ENCODE measurements at regions not wholly inside any gene's neighbourhood (a gene's known extent, or its start where the extent isn't known, plus 50 kb on each side); places are given as distances from the start of the nearest gene placed in this dataset.
"Not testable (repeated sequence)": the region's sequence is repeated elsewhere in the genome, so short reads cannot be mapped to it uniquely, and the experiment has no call there.

DNA sequence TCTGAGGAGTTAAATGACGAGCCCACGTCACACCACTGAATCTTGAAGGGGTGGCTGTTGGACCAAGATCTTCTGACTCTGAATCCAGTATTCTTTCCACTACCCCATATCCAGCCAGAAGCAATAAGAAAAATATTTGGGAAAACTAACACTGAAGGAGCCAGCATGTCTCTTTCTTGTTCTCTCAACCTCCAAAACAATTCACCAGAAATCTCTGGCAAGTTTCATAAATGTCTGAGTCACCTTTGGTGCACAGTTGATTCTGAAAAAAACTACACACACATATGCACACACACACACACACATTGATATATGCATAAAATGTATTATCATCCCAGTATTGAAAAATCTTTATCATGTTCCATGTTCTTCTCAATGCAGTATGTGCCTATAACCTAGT is 104.3 kb upstream of the BLID start:
- DNase-seq, result no peak

DNA sequence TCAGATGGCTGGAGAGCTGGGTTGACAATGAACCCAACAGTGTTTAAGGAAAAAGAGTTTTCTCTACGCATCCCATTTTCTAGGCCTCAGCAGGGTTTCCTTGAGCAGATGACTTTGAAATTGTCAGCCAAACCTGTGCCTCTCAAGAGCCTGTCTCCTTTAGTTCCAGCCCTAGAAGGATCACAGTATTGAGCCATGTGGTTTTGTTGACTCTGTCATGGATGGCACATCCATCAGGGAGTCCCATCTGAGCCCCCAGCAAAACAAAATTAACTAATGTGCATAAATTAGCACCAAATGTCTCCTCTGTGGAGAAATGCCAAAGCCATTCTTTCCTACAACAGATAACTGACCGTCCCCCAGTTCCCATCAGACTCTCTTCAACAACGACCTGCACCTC is 103.8 kb upstream of the BLID start:
- DNase-seq, result no peak

DNA sequence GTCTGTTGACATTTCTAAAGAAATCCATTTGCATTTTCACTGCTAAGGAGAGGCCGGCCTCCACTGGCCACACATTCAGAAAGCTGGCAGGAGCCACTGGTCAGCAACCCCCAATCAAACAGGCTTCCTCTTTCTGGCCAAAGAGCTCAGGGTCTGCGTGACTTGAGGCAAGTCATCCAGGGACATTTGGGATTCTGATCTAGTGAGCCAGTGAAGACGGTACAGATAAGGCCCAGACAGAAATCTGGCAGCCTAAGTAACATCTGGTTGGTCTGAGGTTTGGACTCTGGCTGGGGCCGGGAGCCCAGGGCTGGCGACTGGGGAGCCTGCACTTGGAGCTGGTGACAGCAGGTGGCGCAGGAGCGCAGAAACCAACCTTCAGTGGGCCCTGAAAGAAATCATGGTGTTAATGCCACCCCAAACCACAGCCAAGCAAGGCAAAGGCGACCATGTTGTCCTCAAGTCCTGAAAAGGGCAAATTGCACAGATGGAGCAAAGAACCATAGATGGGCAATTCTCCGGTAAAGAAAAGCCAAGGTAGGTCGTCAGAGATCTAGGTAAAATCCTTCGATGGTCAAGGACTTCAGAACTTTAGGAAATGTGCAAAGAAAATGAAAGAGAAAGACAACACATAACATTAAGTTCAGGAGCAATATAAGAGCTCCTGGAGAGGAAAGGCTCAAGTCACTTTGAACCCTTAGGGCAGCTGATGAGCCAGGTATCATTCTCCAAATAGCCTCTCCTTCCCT is 99.4 kb upstream of the BLID start:
- peak; percentile 52 for DNase-seq

DNA sequence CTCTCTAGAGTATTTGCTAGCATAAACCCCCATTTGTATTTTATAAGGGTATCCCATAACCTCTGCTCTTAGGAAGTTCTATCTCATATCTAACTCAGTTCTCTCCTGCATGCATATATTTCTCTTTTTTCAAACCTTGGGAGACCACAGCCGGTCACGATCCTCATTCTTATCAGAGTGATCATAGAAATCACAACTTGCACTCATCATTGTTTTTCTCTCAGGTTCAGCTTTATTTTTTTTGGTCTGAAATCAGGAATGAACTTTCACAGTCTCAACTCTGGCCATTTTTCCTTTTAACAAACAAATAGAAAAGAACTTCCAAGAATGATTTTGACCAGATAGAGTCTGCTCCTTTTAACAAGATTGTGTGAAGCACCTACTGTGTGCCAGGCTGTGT is 98.6 kb upstream of the BLID start:
- no peak for DNase-seq

DNA sequence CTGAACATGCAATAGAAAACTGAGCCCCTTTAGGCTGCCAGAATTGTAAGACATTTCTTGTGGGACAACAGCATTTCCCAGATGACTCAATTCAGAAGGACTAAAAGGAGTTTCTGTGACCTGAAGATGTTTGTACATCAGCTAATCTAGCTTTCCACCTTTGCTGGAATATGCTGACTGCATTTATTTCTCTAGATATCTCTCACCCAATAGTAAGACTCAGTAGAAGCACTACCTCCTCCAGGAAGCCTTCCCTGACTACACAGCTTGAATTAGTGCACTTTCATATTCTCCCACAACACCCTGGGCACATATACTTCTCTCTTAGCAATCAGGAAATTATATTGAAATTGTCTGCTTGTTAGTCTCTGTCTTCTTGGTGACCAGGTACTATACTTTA is 98.1 kb upstream of the BLID start:
- DNase-seq, result no peak

DNA sequence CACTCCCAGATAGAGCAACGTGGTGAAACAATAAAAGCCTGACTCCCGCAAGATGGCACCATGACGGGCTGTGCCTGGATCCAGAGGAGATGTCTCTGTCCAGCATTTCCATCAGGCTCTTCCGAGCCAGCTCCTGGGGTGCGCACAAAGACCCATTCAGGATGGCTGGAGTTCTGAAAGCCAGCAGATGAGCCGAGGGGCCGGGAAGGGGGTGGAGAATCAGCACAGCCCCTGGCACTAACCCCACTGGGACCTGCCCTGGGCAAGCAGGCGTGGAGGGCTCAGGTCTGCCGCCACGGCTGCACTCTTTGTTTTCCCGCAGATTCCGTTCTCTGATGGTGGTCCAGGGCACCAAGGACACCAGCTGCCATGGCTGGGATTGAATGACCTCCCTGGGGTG is 97.2 kb upstream of the BLID start:
- DNase-seq, result no peak

DNA sequence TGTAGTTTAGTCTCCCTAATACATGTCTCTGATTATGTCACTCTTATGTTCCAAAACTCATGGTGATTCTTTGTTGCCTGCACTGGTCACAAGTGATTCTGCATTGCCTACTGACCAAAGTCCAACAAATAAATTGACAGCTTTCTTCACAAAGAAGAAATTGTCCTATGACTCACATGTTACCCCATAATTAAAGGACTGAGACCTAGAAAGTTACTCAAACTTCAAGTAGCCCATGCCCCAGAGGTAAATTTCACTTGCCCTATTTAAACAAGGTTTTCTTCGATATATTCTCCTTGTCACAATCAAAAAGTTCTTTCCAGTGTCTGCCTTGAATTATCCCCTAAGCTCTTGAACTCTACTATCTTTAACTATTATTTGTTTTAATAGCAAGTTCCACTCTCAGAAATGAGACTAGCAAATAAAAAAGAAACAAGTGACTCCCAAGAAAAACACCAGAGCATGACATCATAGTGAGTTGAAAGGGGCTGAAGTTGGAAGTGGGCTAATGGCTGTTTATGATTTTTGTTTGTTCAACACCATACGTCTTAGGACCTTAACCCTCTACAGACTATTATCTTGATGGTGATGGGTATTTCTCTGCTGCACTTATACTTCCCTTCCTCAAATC is 94.5 kb upstream of the BLID start:
- no peak for DNase-seq

DNA sequence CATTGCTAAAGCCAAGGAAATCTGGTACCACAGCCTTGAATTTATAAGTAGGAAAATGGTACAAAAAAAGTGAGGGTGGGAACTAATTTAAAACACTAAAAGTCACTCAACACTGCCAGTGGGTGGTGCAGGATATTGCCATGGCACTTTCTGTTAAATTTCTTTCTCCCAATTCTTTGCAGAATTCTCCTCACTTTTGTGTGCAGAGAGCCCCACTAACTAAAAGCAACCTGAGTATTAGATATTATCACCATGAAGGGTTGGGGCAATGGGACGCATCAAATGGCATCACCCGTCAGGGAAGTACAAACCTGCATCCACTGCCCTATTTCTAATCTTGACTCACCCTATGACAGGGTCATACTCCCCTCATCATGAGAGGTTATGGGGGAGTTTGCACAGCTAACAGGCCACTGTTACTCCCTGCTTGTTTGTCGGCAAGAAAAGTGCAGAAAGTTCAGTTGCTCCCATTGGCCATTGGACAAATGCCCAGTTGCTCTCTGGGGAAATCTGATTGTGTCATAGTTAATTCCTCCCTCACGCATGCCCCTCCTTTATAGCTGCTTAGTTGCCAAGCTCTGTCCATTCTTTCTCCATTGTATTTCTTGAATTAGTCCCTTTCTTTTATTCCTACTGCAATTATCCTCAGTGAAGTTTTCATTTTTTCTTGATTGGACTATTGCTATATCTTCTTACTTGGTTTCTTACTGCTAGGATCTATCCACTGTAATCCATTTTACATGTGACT is 93.8 kb upstream of the BLID start:
- no peak for DNase-seq

DNA sequence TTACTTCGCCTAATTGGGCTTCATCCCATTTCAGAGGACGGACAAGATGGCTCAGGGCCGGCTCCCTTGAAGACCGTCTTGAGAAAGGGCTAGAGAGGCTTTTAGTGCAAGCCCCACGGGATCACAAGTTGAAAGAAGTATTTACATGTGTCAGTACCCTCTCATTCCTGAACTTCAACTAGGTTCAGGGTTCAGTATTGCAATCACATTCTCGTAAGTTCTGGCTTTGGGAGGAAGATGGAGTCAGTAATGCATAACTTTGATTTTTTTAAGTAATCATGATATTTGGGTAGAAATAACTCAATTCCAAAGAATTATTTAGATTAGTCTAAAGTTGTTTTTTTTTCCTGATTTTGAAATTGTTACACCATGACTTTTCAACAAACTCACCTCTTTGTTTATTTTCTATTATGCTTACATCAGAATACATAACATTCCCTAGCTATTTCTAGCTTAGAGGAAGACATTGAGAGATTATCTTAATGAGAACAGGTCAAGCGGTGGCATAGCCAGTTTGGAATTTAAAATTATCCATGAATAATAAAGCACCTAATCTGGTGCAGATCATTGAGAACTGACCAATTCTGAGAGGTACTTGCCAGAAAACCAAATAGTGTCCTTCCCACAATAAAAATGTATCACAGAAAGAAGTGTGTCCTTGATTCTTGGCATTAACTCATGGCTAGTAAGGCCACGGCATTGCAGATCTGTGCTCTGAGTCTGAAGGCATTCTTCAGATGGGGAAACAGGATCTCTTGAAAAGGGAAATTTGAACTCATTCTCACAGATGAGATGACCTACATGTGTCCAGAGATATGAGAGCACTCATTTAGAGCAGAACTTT is 92.1 kb upstream of the BLID start:
- no peak for DNase-seq

DNA sequence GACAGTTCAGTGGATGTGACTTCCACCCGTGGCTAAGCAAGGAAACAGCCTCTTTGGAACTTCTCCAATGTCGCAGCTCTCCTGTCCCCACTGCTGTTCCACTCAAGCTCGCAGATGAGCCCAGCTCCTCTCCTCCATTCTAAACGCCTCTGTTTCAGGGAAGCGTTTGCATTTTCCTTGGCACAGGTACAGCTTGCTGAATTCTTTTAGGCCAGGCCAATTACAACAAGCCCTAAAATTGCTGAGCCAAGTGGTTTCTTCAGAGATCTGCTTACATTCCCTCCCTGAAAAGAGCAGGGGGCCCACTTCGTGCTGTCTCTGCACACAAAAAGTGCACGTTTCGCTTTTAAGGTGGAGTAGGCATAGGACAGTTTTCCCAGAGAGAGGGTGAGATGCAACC is 91.5 kb upstream of the BLID start:
- no peak for DNase-seq

DNA sequence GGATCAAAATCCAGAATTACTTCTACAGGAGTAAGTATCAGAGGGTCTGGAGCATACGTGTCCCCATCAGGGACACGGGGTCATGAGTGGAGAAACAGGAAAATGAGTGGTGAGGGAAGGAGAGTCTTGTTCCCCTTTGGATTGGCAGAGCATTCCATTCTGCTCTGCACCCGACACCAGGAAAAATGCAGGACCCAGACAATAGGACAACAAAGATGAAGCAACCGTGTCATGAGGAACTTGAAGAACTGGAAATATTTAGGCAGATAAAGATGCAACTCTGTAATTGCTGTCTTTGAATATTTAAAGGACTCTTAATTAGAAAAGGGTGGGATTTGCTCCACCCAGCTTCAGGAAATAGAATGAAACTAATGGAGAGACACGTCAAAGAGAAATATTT is 89.0 kb upstream of the BLID start:
- DNase-seq, result no peak

DNA sequence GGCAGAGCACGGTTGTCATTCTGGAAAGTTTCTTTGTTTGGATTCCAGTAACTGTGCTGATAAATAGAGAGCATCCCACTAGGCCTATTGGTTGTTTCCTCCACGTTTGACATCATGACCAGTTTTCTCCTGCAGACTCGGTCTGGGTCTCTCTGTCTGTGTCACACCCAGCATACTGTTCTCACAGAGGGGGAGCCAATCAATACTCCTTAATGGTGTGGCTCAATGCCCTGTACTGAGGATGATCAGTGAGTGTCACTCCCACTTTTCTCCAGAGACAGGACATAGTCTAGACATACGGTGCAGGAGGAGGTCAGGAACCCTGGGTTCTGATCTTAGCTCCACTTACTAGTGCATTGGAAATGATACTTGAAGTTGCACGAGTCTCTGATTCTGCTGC is 88.2 kb upstream of the BLID start:
- no peak for DNase-seq

DNA sequence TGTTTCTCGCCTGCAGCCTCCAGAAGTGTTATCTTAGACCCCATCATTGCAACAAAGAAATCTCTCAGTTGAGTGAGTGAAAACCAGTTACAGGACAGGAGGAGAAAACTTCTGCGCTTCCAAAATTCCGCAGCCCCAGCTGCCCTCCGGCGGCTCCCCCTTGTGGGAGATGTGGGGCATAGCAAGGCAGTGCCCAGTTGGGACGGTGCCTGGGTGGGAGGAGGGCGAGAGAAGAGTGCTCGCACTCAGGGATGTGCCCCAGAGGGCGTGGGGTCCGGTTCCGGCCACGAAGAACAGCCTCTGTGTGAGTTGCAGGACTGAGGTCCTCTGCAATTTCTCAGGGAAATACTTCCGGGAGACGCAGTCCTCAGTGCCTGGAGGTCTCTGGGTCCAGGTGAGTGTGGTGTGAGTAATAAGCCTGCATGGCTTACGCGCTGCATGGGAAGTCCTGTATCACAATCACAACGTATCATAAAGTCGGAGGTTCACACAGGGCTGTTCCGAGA is 87.0 kb upstream of the BLID start:
- peak; percentile 61 for DNase-seq

DNA sequence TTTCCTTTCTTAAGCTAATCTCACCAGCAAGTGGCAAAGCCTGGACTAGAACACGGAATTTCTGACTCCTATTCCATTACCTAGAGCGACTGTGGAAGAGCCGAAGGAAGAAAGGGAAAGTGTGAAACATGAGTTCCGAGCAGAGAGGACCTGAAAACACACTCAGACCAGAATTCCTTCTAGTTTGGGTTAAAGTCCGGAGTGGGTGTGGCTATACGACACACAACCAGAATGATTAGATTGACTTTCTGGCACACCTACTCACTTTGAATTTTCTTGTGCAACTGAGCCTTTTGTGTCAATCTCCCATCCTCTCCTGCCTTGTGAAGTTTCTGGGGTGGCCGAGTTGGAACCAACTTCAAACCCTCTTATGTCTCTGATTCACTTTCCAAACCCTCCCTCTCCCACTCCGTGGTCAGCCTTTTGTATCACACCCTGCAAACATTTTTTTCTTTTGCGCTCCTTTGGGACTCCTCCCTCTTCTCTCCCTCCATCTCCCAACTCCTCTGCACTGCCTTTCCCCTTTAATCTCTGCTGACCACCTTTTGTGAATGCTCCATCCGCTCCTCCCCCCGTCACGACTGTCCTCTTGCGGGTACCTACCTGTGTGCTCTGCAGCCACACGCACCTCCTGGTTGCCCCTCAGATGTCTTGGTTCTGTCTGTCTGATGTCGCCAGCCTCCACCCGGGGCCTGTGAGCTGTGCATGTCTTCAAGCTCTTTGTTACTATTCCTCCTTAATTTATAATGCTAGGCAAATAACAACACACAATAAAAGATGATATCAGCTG is 86.3 kb upstream of the BLID start:
- DNase-seq, result no peak

DNA sequence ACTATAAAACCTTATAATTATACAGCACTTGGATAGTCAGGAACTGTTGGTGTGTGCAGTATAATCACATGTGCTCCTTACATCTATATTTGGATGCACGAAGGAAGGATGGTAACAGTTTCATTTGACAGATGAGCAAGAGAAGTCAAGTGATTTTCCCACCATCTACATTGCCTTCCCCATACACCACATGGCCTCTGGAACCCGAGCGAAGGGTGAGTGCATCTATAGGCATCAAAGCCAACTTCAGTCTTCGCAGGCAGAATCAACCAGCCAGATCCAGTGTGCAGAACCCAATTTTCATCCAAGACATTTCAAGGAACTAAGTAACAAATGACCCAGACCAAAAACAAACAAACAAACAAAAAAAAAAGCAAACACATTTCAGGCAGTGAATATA is 85.1 kb upstream of the BLID start:
- no peak for DNase-seq

DNA sequence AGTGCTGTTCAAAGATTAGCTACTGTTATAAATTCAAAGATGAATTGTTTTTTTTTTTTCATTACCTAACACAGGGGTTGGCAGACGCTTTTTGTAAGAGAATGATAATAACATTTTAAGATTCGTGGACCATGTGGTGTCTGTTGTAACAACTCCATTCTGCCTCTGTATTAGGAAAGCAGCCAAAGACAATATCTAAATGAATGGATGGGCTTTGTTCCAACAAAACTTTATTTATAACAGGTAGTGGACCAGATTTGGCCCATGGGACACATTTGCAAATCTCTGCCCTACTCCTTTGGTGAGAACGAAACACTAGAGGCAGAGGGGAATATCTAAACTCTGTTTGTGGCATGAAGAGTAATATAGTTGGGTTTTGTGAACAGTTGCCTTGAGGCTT is 83.6 kb upstream of the BLID start:
- no peak for DNase-seq

DNA sequence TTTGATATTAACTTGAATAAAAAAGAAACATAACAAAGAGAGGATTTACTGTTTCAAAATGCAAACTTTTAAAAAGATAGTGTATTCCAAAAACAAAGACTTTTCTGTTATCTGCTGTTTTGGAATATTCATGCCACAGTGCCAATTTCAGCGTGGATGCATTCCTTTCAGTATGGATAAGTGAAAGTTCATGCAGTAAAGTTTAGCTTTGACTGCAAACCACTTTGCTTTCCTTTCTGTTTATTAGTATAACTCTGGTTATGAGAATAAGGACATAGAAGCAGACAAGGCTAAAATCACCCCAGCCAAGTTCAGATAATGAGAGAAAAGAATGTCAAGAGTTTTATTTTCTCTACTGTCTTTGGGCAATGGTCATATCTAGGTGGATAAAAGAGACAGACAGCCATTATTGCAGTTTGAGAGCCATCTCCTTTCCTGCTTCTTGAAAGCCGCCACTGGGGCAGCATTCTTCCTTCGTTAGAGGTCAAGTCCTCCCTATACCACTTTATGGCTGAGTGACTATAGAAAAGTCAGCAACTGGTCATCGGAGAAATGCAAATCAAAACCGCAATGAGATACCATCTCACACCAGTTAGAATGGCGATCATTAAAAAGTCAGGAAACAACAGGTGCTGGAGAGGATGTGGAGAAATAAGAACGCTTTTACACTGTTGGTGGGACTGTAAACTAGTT is 82.4 kb upstream of the BLID start:
- DNase-seq, result no peak

DNA sequence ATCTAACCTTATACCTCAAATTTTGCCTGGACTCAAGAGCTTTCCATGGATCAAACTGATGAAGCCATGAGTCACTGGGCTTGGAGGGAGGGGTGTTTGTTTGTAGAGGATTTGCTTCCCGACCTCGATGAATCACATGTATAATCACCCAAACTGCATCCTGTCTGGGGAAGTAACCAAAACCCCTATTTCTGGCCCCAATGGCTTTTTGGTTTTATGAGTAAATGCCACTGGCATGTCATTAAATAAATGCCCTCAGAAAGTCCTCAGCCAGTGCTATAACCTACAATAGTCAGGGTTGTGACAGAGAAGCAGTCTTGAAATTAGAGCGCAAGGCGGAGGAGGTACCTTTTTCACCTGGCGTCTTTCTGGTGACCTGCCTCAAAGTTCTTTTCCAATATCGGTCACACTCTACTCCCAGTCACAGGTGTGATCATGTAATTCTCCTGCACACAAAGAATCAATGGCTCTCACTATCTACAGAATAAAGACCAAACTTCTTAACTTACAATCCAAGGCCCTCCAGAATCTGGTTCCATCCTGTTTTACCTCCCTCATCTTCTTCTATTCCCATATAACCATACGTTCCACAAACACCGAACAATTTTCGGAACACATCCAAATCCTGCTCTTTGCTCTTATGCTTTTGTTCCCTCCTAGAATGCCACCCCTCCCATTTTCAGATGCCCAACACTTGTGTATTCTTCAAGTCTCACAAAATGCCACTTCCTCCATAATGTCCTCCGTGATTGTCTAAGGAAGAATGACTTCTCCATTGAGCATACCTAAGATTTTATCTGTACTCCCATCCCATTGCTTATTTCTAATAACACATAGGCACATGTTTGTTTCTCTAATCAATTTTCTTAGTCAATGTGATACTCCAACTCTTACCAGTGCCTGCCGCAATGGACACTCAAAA is 81.3 kb upstream of the BLID start:
- DNase-seq, result no peak

DNA sequence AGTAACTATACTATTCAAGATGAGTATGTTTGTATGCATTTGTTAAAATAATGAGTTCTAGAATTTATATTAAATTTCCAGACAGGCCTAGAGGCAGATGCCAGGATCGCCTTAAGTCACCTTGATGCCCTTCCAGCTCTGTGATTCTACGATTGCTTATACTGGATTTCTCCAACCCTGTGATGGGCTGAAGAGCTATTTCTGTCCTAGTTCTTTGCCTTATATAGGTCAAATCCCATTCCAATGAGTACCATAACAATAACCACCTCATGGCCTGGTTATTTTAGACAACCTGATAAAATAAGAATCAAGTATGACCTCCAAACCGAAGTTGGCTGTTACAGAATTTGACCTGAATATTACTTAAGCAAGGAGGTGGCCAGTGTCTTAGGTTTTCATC is 79.8 kb upstream of the BLID start:
- no peak for DNase-seq

DNA sequence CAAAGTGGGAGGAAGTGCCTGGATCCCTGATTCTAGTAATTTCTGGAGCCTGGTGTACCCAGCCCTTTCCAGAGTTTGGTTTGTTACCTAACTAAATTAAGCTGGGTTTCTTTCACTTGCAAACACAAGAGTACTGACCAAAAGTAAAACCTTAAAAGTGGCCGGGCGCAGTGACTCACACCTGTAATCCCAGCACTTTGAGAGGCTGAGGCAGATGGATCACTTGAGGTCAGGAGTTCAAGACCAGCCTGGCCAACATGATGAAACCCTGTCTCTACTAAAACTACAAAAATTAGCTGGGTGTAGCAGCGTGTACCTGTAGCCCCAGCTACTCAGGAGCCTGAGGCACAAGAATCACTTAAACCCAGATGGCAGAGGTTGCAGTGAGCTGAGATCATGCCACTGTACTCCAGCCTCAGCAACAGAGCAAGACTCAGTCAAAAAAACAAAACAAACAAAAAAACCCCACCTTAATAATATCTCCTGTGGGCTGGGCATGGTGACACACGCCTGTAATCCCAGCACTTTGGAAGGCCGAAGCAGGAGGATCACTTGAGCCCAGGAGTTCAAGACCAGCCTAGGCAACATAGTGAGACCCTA is 78.0 kb upstream of the BLID start:
- not testable (repeated sequence) for DNase-seq
